ENCODE measurements at regions not wholly inside any gene's neighbourhood (a gene's known extent, or its start where the extent isn't known, plus 50 kb on each side); places are given as distances from the start of the nearest gene placed in this dataset.

DNA sequence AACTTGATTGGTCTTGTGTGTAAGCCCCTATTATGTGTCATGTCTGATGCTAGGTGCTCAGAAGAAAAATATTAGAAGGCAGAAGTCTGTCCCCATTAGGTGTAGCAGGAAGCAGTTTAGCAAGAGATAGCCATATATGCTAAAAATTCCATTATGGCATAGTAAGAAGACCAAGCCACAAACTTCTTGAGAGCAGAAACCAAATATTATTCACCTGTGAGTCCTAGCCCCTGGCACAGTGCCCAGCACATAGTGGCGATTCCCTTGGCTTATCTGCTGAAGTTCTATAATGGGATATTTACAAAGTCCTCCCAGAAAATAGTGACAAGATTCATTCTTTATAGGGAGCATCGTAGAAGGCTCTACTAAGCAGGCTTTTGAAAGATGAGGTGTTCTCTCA lies 174.4 kb downstream of the RAB28 start:
- no peaks in the 10 kb centered on the region for H3K4me1 Mint-ChIP-seq (ENCODE audit: low read depth, unreplicated experiment)
- H3K9me3 Mint-ChIP-seq (ENCODE audit: unreplicated experiment): no peaks in the 10 kb centered on the region
- no peaks in the 10 kb centered on the region for H3K36me3 Mint-ChIP-seq (ENCODE audit: insufficient read depth, unreplicated experiment)
- no peak overlapping the region for H3K27ac Mint-ChIP-seq (ENCODE audit: unreplicated experiment)
- H3K27me3 Mint-ChIP-seq (ENCODE audit: insufficient read depth, unreplicated experiment): no peaks in the 10 kb centered on the region
- BruUV-seq (replicated peaks): no TSS peak
- Histone ChIP-seq H3K4me1 (no peaks in the 10 kb centered on the region), H3K36me3 (ENCODE audit: control insufficient read depth, insufficient read depth, low read length) (no peaks in the 10 kb centered on the region), H3K9me3 (no peaks in the 10 kb centered on the region), H3K4me3 (ENCODE audit: low read depth, low read length) (no peak overlapping the region), H3K27me3 (replicated peaks; ENCODE audit: control insufficient read depth, insufficient read depth, low read length) (no peaks in the 10 kb centered on the region)
- ChIA-PET POLR2A (no interaction called here), CTCF (no interaction called here)
- no peak overlapping the region for H3K4me3 Mint-ChIP-seq (ENCODE audit: unreplicated experiment)
- no peak for TF ChIP-seq CTCF (IDR thresholded peaks at IDR 0.05; ENCODE audit: insufficient read depth in 1 of 2, low read depth in 1 of 2, low read length in 1 of 2, severe bottlenecking in 1 of 2, unreplicated experiment in 1 of 2)
- no peak for DNase-seq
- intact Hi-C loops (cut with micrococcal nuclease; ENCODE audit: unreplicated experiment): no loop called here

DNA sequence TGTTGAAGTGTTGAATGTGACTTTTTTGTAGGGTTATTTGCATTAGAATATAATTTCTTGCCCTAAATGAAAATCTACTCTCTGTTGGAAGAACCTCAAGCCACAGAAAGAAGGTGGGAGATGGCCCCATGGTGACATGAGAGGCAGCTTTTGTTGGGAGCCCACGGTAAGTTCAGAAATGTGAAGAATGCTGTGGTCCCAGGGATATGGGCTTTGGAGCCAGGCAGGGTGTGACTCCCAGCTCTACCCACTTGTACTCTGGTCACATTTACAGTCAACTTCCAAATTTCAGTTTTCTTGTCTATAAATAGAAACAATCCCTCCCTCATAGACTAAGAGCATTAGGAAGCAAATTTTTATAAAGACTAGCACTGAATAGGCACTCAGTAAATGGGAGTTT lies 177.8 kb downstream of the RAB28 start:
- CTCF ChIA-PET: no interaction called here
- Mint-ChIP-seq H3K27ac (ENCODE audit: unreplicated experiment) (no peak overlapping the region), H3K27me3 (ENCODE audit: insufficient read depth, unreplicated experiment) (no peaks in the 10 kb centered on the region), H3K9me3 (ENCODE audit: unreplicated experiment) (peaks cover under 1% of the 10 kb centered on the region), H3K4me1 (ENCODE audit: low read depth, unreplicated experiment) (no peaks in the 10 kb centered on the region), H3K4me3 (ENCODE audit: unreplicated experiment) (no peak overlapping the region), H3K36me3 (ENCODE audit: insufficient read depth, unreplicated experiment) (no peaks in the 10 kb centered on the region)
- no peaks in the 10 kb centered on the region for H3K9me3 ChIP-seq
- POLR2A ChIA-PET: no interaction called here
- DNase-seq: no peak
- no TSS peak for BruUV-seq (replicated peaks)
- no peaks in the 10 kb centered on the region for H3K36me3 ChIP-seq (ENCODE audit: control insufficient read depth, insufficient read depth, low read length)
- no peaks in the 10 kb centered on the region for H3K27me3 ChIP-seq (replicated peaks; ENCODE audit: control insufficient read depth, insufficient read depth, low read length)
- intact Hi-C loops (cut with micrococcal nuclease; ENCODE audit: unreplicated experiment): no loop called here
- no peak overlapping the region for H3K4me3 ChIP-seq (ENCODE audit: low read depth, low read length)
- H3K4me1 ChIP-seq: no peaks in the 10 kb centered on the region
- no peak for TF ChIP-seq CTCF (IDR thresholded peaks at IDR 0.05; ENCODE audit: insufficient read depth in 1 of 2, low read depth in 1 of 2, low read length in 1 of 2, severe bottlenecking in 1 of 2, unreplicated experiment in 1 of 2)

GRCh38 chr4:13302876-13303275 lies 181.3 kb downstream of the RAB28 start:
- TF ChIP-seq CTCF (IDR thresholded peaks at IDR 0.05; ENCODE audit: insufficient read depth in 1 of 2, low read depth in 1 of 2, low read length in 1 of 2, severe bottlenecking in 1 of 2, unreplicated experiment in 1 of 2): no peak
- intact Hi-C loops (cut with micrococcal nuclease; ENCODE audit: unreplicated experiment): no loop called here
- no peak for DNase-seq
- Histone ChIP-seq H3K4me1 (no peaks in the 10 kb centered on the region), H3K36me3 (ENCODE audit: control insufficient read depth, insufficient read depth, low read length) (no peaks in the 10 kb centered on the region), H3K9me3 (no peaks in the 10 kb centered on the region), H3K4me3 (ENCODE audit: low read depth, low read length) (no peak overlapping the region), H3K27me3 (replicated peaks; ENCODE audit: control insufficient read depth, insufficient read depth, low read length) (no peaks in the 10 kb centered on the region)
- peaks cover 31% of the 10 kb centered on the region for H3K9me3 Mint-ChIP-seq (ENCODE audit: unreplicated experiment)
- no peaks in the 10 kb centered on the region for H3K4me1 Mint-ChIP-seq (ENCODE audit: low read depth, unreplicated experiment)
- peaks cover 6% of the 10 kb centered on the region for H3K36me3 Mint-ChIP-seq (ENCODE audit: insufficient read depth, unreplicated experiment)
- no peak overlapping the region for H3K27ac Mint-ChIP-seq (ENCODE audit: unreplicated experiment)
- no peaks in the 10 kb centered on the region for H3K27me3 Mint-ChIP-seq (ENCODE audit: insufficient read depth, unreplicated experiment)
- POLR2A ChIA-PET: no interaction called here
- no peak overlapping the region for H3K4me3 Mint-ChIP-seq (ENCODE audit: unreplicated experiment)
- no TSS peak for BruUV-seq (replicated peaks)
- CTCF ChIA-PET: no interaction called here

Data from Caco-2 (cell line).